Embryonic facial prominence (tissue), 1 donor: ENCODE measurements at regions not wholly inside any gene's neighbourhood (a gene's known extent, or its start where the extent isn't known, plus 50 kb on each side); places are given as distances from the start of the nearest gene placed in this dataset.
"Not testable (repeated sequence)": the region's sequence is repeated elsewhere in the genome, so short reads cannot be mapped to it uniquely, and the experiment has no call there.

Experiments used
- DNase-seq: peaks from one replicate; pipeline ENCODE4 v3.0.0-alpha.2; 2016; ENCODE audit errors: extremely low spot score

DNA sequence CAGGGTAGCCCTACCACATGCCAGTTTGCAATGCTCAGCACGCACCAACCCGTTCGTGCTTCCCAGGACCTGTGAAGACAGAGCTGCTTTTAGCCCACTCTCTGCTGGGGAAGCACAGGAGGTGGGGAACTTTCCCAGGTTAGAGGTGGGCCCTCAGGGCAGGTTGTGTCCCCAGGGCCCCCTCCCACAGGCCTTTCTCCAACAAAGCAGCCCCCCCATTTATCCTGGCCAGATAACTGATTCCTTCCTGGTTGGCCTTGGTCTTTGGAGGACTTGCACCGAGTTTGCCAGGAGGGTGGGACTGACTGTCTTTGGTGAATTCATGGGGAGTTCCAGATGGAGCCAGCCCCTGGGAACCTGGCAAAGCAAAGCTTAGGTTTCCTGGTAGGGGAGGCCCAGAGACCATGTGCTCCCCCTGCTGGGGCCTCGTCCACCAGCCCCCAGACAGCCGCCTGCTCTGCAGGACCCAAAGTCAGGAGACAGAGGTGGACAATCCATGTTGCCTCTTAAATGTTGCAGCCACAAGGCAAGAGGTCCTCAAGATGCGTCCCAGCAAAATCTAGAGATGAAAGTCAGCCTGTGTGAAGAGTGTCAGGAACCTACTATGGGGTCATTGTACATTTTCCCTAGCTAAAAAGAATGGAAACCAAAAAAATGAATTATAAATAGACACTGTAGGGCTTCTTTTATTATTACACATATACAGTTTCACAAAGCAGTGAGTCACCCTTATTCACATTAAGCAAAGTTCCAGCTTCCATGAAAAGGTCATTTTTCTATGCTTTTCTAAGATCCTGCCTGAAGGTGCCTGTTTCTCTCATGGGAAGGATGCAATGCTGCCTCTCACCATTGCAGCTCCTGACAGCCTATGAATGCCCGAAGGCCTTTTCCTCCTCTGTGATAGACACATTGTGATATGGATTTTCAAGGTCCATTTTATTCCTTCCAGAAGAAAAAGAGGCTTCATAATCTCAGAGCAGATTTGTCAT is 497.8 kb downstream of the PREX1 start:
- no peak for DNase-seq

GRCh38 chr20:48329031-48329615 is 498.7 kb downstream of the PREX1 start:
- DNase-seq, result no peak

DNA sequence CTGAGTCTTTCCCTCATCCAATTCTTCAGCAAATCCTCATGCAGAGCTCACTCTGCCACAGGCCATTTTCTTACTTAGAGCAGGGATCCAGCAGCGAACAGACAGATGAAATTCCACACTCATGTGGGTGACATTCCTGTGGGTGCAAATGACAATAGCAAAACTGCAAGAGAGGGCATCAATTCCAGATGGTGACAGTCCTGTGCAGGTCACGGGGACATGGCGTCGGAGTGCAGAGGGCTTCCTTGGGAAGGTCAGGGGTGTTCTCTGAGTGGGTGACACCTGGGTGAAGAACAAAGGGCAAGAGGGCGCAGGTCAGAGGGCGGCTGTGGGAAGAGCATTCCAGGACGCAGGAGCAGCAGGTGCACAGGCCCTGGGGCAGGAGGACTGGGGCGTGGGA is 500.0 kb downstream of the PREX1 start:
- DNase-seq, result not testable (repeated sequence)

GRCh38 chr20:48326868-48327267 is 500.9 kb downstream of the PREX1 start:
- DNase-seq, result no peak

- no peak for DNase-seq
Observed at GRCh38 chr20:48326434-48326691, 501.4 kb downstream of the PREX1 start.

DNA sequence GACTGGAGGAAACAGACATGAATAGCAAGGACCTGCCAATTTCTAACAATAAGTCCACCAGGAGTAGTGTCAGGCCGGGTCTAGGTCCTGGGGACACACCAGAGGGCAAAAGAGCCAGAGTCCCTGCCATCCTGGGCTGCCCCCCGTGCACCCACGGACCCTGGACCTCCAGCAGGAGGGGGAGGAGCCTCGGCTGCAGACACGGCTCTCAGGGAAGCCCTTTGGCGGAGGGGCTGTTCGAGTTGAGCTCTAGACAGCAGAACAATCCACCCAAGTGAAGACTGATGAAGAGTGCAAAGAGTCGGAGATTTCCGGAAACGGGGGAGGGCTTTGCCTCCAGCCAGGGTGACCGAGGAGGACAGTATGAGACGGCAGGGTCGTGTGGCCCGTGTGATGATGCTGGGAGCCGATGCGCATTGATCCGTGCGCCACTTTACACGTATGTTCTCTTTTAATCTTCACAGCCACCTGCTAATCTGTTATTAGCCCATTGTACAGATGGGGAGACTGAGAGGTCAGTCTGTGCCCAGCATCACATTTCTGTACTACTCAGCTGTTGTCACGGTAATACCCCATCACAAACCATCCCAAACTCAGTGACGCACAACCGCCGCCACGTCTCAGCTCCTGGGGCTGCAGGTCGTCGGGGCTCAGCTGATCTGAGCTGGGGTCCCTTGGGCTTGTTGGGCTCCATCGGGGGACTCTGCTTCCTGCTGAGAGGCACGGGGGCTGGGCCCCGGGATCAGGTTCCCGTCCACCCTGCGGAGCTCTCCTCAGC is 502.0 kb downstream of the PREX1 start:
- DNase-seq, result no peak

DNA sequence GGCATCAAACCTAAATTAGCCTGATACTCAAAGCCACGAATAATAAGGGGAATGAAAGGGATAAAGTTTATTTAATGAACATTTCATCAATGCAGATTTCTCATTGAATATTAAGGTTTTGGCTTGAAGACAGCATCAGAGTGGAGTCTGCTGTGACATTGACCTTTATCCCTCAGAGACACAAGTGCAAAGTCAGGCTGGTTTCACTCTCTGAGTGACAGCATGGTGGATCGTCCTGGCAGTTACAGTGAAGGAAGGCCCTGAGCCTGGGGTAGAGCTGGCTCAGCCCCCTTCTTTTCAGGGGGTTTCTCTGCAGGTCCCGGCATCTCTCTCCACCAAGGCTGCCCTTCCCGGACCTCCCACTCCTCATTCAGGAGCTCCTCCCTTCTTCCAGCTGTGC is 503.1 kb downstream of the PREX1 start:
- no peak for DNase-seq

DNA sequence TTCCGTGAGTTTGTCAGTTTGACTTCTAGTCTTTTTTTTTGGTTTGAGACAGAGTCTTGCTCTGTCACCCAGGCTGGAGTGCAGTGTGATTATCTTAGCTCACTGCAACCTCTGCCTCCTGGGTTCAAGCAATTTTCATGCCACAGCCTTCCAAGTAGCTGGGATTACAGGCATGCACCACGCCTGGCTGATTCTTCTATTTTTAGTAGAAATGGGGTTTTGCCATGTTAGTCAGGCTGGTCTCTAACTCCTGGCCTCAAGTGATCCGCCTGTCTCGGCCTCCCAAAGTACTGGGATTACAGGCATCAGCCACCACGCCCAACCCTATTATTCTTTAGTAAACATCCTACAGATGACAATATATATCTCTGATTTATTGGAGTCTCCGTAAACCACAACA is 506.5 kb downstream of the PREX1 start:
- DNase-seq, result no peak

- no peak for DNase-seq
Observed at GRCh38 chr20:48319943-48320584, 507.7 kb downstream of the PREX1 start.

DNA sequence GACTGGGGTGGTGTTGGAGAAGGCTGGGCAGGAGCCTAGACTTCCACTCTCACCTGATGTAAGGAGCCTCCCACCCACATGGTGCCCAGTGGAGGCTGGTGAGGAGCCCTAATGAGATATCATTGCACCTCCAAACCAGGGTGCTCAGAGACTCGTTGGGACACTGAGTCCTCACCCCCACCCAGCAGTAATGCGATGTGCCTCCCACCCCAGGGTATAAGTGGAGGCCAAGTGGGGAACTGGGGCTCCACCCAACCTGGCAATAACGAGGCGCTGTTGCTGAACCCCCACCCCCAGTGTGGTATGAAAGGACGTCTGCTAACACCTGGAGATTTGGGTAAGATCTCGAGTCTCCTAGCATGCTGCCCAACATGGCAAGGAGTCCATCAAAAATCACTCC is 510.2 kb downstream of the PREX1 start:
- no peak for DNase-seq

- no peak for DNase-seq
Observed at GRCh38 chr20:48314925-48315592, 512.7 kb downstream of the PREX1 start.

GRCh38 chr20:48313324-48313723 is 514.5 kb downstream of the PREX1 start:
- DNase-seq, result no peak

- no peak for DNase-seq
Observed at GRCh38 chr20:48311956-48312355, 515.8 kb downstream of the PREX1 start.

- no peak for DNase-seq
Observed at GRCh38 chr20:48310305-48310704, 517.5 kb downstream of the PREX1 start.

DNA sequence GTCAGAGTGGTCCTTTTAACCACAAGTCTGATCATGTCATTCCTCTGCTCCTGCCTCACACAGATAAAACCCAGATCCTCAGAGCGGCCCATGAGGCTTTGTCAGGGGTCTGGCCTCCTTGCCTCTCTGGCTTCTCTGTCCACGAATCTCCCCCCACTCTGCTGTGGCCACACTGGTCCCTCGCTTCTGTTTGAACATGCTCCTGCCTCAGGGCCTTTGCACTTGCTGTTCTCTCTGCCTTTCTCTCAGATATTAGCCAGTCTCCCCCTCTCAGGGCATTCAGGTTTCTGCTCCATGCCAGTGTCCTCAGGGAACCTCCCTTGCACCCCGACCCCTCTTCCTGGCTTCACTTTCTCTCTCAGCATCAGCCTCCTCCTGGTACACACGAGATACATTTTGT is 518.5 kb downstream of the PREX1 start:
- DNase-seq, result no peak

DNA sequence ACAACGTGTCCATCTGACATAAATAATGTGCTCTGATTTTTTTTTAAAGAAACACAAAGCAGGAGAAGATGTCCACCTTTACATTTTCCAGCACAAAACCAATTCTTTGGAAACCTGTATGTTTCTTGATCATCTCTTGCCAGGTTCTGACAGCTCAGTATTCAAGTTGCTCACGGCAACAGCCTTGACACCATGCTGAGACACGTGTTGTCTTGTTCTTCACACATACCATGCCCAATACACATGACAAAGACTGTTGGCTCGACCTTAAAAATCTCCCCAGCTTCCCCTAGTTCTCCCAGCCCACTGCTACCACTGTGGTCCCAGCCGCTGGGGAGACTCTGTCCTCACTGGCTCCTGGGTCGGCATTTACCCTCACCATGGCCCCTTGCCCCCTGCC is 518.9 kb downstream of the PREX1 start:
- DNase-seq, result no peak

- no peak for DNase-seq
Observed at GRCh38 chr20:48308232-48308781, 519.5 kb downstream of the PREX1 start.

DNA sequence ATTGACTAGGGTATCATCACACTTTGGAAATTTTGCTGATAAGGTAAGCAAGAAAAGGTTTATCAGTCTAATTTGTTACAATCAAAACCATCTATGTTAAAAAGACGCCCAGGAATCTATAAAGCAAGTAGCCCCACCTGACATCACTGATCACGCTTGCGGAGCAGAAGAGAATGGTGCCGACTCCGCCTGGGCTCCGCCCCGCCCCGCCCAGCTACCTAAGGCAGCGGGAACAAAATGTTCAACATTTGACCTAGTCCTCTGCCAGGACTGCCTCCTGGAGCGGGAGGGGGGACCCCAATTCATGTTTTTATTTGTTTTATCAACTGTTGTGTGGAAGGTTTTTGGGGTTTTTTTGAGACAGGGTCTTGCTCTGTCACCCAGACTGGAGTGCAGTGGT is 520.5 kb downstream of the PREX1 start:
- DNase-seq, result no peak

DNA sequence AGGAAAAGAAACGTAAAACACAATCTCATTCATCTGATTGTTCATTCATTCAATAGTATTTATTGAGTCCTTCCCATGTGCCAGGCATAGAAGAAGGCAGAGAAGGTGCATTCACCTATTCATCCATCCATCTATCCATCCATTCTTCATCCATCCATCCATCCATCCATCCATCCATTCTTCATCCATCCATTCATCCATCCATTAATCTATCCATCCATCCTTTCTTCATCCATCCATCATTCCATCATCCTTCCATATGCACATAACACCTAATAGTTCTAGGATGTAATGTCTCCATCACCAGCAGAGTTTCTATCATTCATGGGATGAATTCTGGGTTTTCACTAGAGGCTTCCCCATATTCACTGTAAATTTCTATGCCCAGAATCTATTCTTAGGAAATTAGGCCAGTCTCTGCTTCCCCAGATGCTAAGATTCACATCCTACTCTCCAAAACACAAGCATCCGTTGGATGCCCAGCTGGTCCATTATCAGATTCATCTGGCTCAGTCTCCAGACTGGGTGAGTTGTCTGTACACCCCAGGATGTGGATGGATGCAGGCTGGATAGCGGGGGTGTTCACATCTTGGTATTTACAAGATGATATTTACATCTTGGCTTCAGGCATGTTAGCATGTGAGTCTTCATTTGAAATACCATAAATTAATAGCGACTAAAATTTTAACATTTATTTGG is 517.7 kb upstream of the SULF2 start:
- DNase-seq, result no peak

GRCh38 chr20:48302149-48302548 is 516.9 kb upstream of the SULF2 start:
- DNase-seq, result no peak

DNA sequence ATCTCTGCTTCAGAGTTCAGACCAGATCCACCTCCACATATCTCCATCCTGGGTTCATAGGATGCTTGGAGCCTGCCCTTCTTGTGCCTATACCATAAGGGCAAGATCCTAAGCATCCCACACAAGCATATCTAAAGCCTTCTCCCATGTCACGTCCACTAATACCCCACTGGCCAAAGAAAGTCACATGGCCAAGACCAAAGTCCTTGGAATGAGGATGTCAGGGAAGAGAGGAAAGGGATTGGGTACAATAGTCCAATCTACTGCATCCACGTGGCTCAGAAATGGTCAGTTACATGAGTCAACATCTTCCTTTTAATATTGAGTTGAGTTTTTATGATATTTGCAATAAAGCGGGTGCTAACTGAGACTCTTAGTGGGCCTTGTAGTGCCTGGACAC is 515.9 kb upstream of the SULF2 start:
- no peak for DNase-seq
